OCI-LY7 (cell line): ENCODE measurements at regions not wholly inside any gene's neighbourhood (a gene's known extent, or its start where the extent isn't known, plus 50 kb on each side); places are given as distances from the start of the nearest gene placed in this dataset.
A peak's percentile ranks its signal among the peaks of the same experiment; 100 is the strongest.

Source experiments
- BruUV-seq: library from RNA; stranded (reverse); fragments of 400-500 nt; replicated peaks from 2 replicates; lab custom pipeline; 2021; lab: Mats Ljungman, UMichigan
- CTCF ChIA-PET: fragments of 300-600 bp; sonication (Branson Sonifier 250); formaldehyde crosslinking; loops from one replicate; lab custom pipeline; 2022; ENCODE audit warnings: antibody characterized with exemption; ENCODE audit not compliant: unreplicated experiment; lab: Charles Lee
- POLR2A ChIA-PET: fragments of 300-600 bp; sonication (Branson Sonifier 250); formaldehyde crosslinking; loops from one replicate; lab custom pipeline; 2022; ENCODE audit warnings: antibody characterized with exemption; lab: Charles Lee
- DNase-seq: peaks from one replicate; pipeline ENCODE4 v3.0.0-alpha.2; 2015; ENCODE audit warnings: low spot score
- H2AFZ ChIP-seq: fragments of 200-600 bp; sonication (generic), shearing (Covaris generic); 2 replicates; pipeline ENCODE4 v1.6.1; 2014; ENCODE audit warnings: mild to moderate bottlenecking, antibody characterized with exemption, low read length, moderate library complexity
- H3K27ac ChIP-seq: fragments of 200-600 bp; sonication (generic); 2 replicates; pipeline ENCODE4 v1.5.1; 2014; ENCODE audit warnings: mixed run types, low read depth, mild to moderate bottlenecking, moderate library complexity, low read length, inconsistent platforms; ENCODE audit not compliant: poor library complexity, severe bottlenecking
- H3K36me3 ChIP-seq: fragments of 200-600 bp; sonication (generic); 2 replicates; pipeline ENCODE4 v1.6.1; 2014; ENCODE audit warnings: mild to moderate bottlenecking, antibody characterized with exemption, low read length, moderate library complexity, mixed read lengths; ENCODE audit not compliant: insufficient read depth
- H3K4me1 ChIP-seq: fragments of 200-600 bp; sonication (generic); 2 replicates; pipeline ENCODE4 v1.5.1; 2014; ENCODE audit warnings: mild to moderate bottlenecking, low read length; ENCODE audit not compliant: insufficient read depth, poor library complexity, severe bottlenecking
- H3K4me2 ChIP-seq: fragments of 200-600 bp; sonication (generic); 2 replicates; pipeline ENCODE4 v1.6.1; 2014; ENCODE audit warnings: mild to moderate bottlenecking, low read length
- H3K4me3 ChIP-seq: fragments of 200-600 bp; sonication (generic); 2 replicates; pipeline ENCODE4 v1.5.1; 2014; ENCODE audit warnings: mild to moderate bottlenecking, low read depth, low read length; ENCODE audit not compliant: poor library complexity, severe bottlenecking
- H3K79me2 ChIP-seq: fragments of 200-600 bp; sonication (generic); 2 replicates; pipeline ENCODE4 v1.6.1; 2016; ENCODE audit warnings: low read depth, mild to moderate bottlenecking, low read length, moderate library complexity, mixed read lengths; ENCODE audit not compliant: insufficient read depth
- H3K9me2 ChIP-seq: fragments of 200-600 bp; sonication (generic); 2 replicates; pipeline ENCODE4 v1.6.1; 2016; ENCODE audit warnings: mild to moderate bottlenecking, low read length, mixed read lengths; ENCODE audit not compliant: insufficient read depth
- H3K9me3 ChIP-seq: fragments of 200-600 bp; sonication (generic); 2 replicates; pipeline ENCODE4 v1.6.1; 2014; ENCODE audit warnings: mild to moderate bottlenecking, mixed run types, low read length, mixed read lengths
- H4K20me1 ChIP-seq: fragments of 200-600 bp; sonication (generic); 2 replicates; pipeline ENCODE4 v1.6.1; 2014; ENCODE audit warnings: mild to moderate bottlenecking, antibody characterized with exemption, low read length, moderate library complexity, mixed read lengths; ENCODE audit not compliant: insufficient read depth
- EZH2phosphoT487 ChIP-seq: fragments of 200-600 bp; sonication (generic); IDR thresholded peaks from 2 replicates; pipeline ENCODE4 v1.6.1; 2018; ENCODE audit warnings: low read depth, borderline replicate concordance, mild to moderate bottlenecking, mixed run types, antibody characterized with exemption, low read length, moderate library complexity, mixed read lengths
- intact Hi-C: fragments of 100-400 bp; cut with micrococcal nuclease; formaldehyde crosslinking; loops from one replicate; pipeline ENCODE4 v1.10.0; 2022; ENCODE audit not compliant: unreplicated experiment
- TF ChIP-seq, protein P1 (sequence below): fragments of 200-600 bp; sonication (generic); conservative IDR thresholded peaks from 2 replicates; pipeline ENCODE4 v1.5.1; 2014; ENCODE audit warnings: mild to moderate bottlenecking, antibody characterized with exemption, low read length, moderate library complexity, mixed read lengths

DNA sequence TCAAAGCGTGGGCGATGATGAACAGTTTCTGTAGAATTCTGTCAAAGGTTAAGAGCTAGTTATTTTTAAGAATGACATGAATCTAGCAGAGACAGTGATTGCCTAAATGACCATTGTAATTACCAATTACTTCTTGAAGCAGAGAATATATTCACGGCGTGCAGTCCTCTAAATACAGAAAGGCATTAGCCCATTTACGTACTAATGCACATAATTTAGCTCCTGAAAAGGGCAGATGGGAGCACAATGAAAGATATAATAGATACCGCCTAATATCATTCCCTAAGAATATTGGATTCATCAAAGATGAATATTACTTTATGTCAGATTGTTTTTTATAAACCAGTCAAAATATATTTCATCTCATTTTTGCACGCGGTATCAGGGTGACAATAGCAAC is 212.4 kb downstream of the URI1 start:
- BruUV-seq: no TSS peak
- H2AFZ ChIP-seq: peak overlapping the region; percentile 88
- POLR2A ChIA-PET: interaction anchor here (0.6 to 1.1 kb wide), 2 partner anchors 118 to 167 kb away, joined by 3 to 4 read pairs; no protein-coding TSS in a partner anchor
- peaks cover 20% of the 10 kb centered on the region for H3K4me1 ChIP-seq
- H3K4me2 ChIP-seq: peak overlapping the region; percentile 68
- no peaks in the 10 kb centered on the region for H4K20me1 ChIP-seq
- TF ChIP-seq EZH2phosphoT487: no peak
- TF ChIP-seq, protein P1, sequence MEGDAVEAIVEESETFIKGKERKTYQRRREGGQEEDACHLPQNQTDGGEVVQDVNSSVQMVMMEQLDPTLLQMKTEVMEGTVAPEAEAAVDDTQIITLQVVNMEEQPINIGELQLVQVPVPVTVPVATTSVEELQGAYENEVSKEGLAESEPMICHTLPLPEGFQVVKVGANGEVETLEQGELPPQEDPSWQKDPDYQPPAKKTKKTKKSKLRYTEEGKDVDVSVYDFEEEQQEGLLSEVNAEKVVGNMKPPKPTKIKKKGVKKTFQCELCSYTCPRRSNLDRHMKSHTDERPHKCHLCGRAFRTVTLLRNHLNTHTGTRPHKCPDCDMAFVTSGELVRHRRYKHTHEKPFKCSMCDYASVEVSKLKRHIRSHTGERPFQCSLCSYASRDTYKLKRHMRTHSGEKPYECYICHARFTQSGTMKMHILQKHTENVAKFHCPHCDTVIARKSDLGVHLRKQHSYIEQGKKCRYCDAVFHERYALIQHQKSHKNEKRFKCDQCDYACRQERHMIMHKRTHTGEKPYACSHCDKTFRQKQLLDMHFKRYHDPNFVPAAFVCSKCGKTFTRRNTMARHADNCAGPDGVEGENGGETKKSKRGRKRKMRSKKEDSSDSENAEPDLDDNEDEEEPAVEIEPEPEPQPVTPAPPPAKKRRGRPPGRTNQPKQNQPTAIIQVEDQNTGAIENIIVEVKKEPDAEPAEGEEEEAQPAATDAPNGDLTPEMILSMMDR: no peak
- no peaks in the 10 kb centered on the region for H3K79me2 ChIP-seq
- CTCF ChIA-PET: no interaction called here
- H3K4me3 ChIP-seq: peak overlapping the region; percentile 30
- intact Hi-C loops: no loop called here
- H3K9me2 ChIP-seq: no peaks in the 10 kb centered on the region
- DNase-seq: no peak
- H3K27ac ChIP-seq: no peak overlapping the region
- H3K9me3 ChIP-seq: no peaks in the 10 kb centered on the region
- no peaks in the 10 kb centered on the region for H3K36me3 ChIP-seq

DNA sequence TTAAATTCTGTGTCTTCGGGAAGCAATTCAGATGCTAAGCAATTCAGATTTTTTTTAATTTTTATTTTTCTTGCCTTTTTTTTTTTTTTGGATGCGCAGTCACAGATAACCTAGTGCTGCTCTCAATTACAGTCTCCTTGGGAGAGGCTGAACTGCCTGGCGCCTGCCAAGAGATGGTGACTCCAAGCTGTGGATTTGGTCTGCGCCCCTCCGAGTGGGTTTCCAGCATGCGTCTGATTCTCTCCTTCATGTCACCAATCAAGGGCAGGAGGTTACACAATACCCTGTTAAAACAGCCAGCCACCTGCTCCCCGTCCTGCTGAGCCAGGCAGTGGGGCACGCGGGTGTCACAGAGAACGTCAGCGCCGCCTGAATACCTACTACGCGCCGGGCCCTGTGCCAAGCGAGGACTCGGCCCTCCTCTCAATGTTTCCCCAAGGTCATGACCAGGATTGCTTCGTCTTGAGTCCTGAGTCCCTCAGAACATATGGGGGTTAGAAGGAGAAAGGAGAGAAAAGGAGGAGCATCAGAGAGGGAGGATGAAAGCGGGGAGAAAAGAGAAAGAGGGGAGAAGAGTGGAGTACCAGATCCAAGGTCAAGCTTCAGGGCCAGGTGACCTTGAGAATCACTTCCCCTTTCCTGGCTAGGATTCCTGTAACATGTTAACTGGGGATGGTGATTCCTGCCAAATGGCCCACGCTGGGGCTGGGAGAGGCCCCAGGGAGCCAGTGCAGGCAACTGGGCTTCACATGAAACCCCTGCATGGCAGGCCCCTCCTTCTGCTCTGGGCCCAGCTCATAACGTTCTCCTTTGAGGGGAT is 213.6 kb downstream of the URI1 start:
- Histone ChIP-seq H3K4me3 (no peak overlapping the region), H3K9me2 (no peaks in the 10 kb centered on the region), H3K4me1 (peaks cover 20% of the 10 kb centered on the region), H2AFZ (no peak overlapping the region), H3K4me2 (no peak overlapping the region), H3K27ac (no peak overlapping the region), H3K36me3 (no peaks in the 10 kb centered on the region), H3K79me2 (no peaks in the 10 kb centered on the region), H4K20me1 (no peaks in the 10 kb centered on the region), H3K9me3 (no peaks in the 10 kb centered on the region)
- intact Hi-C loops: no loop called here
- TF ChIP-seq EZH2phosphoT487: no peak
- TF ChIP-seq, protein P1: no peak
- DNase-seq: no peak
- CTCF ChIA-PET: no interaction called here
- BruUV-seq: no TSS peak
- POLR2A ChIA-PET: no interaction called here

DNA sequence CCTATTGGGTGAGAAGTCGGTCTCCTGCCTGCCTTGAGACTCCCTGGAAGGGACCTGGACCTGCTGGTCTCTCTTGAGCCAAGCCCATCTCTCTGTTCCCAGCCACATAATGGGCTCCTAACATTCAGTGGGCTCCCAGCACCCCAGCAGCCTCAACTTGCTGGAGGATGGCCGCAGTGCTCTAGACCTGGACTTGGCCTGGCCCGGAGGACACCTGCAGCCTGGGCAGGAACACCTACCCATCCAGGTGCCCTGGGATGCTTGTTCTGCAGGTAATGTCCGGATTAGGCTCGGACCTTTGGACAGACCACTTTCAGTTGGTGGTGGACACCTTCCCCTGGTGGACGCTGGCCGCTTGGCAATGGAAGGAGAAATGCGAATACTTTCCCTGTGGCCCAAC is 214.6 kb downstream of the URI1 start:
- H3K9me2 ChIP-seq: no peaks in the 10 kb centered on the region
- ChIA-PET POLR2A (no interaction called here), CTCF (no interaction called here)
- H2AFZ ChIP-seq: no peak overlapping the region
- DNase-seq: no peak
- no peaks in the 10 kb centered on the region for H3K9me3 ChIP-seq
- BruUV-seq: no TSS peak
- no peak overlapping the region for H3K4me3 ChIP-seq
- no peak overlapping the region for H3K4me2 ChIP-seq
- intact Hi-C loops: no loop called here
- peaks cover 20% of the 10 kb centered on the region for H3K4me1 ChIP-seq
- no peaks in the 10 kb centered on the region for H4K20me1 ChIP-seq
- no peaks in the 10 kb centered on the region for H3K79me2 ChIP-seq
- TF ChIP-seq EZH2phosphoT487: no peak
- TF ChIP-seq, protein P1: no peak
- H3K27ac ChIP-seq: no peak overlapping the region
- H3K36me3 ChIP-seq: no peaks in the 10 kb centered on the region
